Ovary (tissue), 3 donors: ENCODE measurements at regions not wholly inside any gene's neighbourhood (a gene's known extent, or its start where the extent isn't known, plus 50 kb on each side); places are given as distances from the start of the nearest gene placed in this dataset.

Experiments used
- EP300 ChIP-seq: sonication (generic); formaldehyde crosslinking; IDR thresholded peaks from one replicate; pipeline ENCODE4 v1.6.1; 2017; ENCODE audit warnings: antibody characterized with exemption
- POLR2A ChIP-seq: fragments of 450-650 bp; IDR thresholded peaks from one replicate; pipeline ENCODE4 v1.6.1; 2017; ENCODE audit warnings: antibody characterized with exemption, mild to moderate bottlenecking, moderate library complexity
- TF ChIP-seq, protein P1 (sequence below), 3 donors: fragments of 450-650 bp in 2 of 3; fragments of 200-600 bp in 1 of 3; IDR thresholded peaks; one replicate each; pipeline versions ENCODE4 v1.5.1 to v1.8.0; 2016 to 2022; ENCODE audit warnings: antibody characterized with exemption in 3 of 3, mild to moderate bottlenecking in 1 of 3
- donor health status: DM: no; HTN: no; CAD: no.

DNA sequence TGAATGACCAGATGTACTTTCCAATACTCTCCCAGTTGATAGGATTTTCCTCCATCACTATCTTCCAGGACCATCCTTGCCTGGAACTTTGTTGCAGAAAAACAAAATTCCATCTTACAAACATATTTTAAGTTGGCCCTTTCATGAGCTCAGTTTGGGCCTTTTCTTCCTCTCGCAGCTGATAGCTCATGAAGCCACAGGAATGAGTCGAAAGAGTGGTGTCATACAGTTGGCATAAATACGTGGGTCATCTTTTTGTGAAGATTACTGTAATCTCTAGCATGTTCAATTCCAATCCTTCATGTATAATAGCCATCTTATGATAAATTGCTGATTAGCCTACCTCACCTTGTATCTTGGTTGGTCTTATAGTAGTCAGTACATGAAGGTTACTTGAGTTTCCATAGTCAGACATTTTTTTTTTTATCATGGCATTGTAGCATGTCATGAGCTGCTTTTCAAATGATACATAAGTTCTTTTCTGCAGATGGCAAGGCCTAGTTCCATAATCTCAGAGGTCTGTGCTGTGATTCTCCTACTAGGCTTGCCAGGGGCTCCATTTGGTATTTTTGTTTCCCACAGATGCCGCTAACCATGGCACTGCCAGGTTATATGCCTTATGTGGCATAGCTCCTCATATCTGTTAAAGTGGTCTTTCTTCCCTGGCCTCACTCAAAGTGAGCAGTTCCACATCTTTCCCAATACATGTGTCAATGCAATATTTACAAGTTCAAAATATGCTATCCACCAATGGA is 380.6 kb upstream of the DCN start:
- TF ChIP-seq, protein P1, sequence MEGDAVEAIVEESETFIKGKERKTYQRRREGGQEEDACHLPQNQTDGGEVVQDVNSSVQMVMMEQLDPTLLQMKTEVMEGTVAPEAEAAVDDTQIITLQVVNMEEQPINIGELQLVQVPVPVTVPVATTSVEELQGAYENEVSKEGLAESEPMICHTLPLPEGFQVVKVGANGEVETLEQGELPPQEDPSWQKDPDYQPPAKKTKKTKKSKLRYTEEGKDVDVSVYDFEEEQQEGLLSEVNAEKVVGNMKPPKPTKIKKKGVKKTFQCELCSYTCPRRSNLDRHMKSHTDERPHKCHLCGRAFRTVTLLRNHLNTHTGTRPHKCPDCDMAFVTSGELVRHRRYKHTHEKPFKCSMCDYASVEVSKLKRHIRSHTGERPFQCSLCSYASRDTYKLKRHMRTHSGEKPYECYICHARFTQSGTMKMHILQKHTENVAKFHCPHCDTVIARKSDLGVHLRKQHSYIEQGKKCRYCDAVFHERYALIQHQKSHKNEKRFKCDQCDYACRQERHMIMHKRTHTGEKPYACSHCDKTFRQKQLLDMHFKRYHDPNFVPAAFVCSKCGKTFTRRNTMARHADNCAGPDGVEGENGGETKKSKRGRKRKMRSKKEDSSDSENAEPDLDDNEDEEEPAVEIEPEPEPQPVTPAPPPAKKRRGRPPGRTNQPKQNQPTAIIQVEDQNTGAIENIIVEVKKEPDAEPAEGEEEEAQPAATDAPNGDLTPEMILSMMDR (IDR thresholded peaks at IDR 0.05): no peak
- TF ChIP-seq EP300 (no peak), POLR2A (no peak)
